COR-L47 (cell line): ENCODE measurements at regions not wholly inside any gene's neighbourhood (a gene's known extent, or its start where the extent isn't known, plus 50 kb on each side); places are given as distances from the start of the nearest gene placed in this dataset.

Experiments used
- DNase-seq: peaks from one replicate; lab custom pipeline; 2025; lab: John Stamatoyannopoulos, UW

- DNase-seq = no peak
These were observed 86.9 kb upstream of the TMEM161B start for GRCh38 chr5:88355490-88356050.

DNA sequence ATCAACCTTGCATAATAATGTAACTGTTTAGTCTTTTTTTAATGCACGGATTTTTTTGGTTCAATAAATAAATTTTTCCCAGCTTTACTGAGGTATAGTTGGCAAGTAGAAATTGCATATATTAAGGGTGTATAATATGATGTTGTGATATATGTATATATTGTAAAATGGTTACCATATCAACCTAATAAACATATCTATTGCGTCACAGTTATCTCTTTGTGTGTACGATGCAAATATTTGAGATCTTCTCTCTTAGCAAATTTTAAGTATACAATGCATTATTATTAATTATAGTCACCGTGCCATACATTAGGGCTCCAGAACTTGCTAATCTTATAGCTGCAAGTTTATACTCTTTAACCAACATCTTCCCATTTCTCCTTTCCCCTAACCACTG is 57.2 kb upstream of the TMEM161B start:
- no peak for DNase-seq

DNA sequence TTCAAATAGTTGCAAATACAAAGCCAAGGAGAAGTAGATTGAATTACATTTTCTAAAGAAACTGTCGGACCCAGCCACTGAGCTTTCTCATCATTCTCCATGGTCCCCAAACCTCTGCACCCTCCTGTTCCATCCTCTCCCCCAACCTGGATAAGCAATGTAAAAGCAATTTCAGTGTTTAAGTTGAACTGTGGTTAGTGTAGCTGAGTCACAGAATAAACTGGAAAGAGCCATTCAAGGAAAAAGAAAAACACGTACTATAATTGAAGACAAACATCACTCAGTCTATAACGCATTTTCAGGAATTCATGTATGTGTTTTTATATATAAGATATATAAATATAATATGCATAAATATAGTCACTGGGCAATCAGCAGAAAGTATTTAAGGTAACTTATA is 54.1 kb upstream of the TMEM161B start:
- DNase-seq = no peak
